MCF 10A (cell line): ENCODE measurements at regions not wholly inside any gene's neighbourhood (a gene's known extent, or its start where the extent isn't known, plus 50 kb on each side); places are given as distances from the start of the nearest gene placed in this dataset.

Experiments
- BruUV-seq: library from RNA; stranded (reverse); fragments of 400-500 nt; replicated peaks from 2 replicates; lab custom pipeline; 2021; lab: Mats Ljungman, UMichigan
- CTCF ChIA-PET: fragments of 300-600 bp; sonication (Branson Sonifier 250); formaldehyde crosslinking; extraction: SDS; loops from one replicate; lab custom pipeline; 2021; ENCODE audit warnings: antibody characterized with exemption, inconsistent platforms; lab: Yijun Ruan, JAX
- POLR2A ChIA-PET: fragments of 300-600, 350-650 bp; sonication (Branson Sonifier 250); formaldehyde crosslinking; extraction: SDS; loops from one replicate; lab custom pipeline; 2020; ENCODE audit warnings: antibody characterized with exemption, inconsistent platforms; lab: Yijun Ruan, JAX
- DNase-seq: peaks from one replicate; pipeline ENCODE4 v3.0.0-alpha.2; 2018; ENCODE audit not compliant: unreplicated experiment
- H3K27ac Mint-ChIP-seq: one replicate; pipeline ENCODE4 v1.8.0; 2022; ENCODE audit warnings: mild to moderate bottlenecking, low read depth, mixed read lengths; ENCODE audit not compliant: unreplicated experiment
- H3K27me3 Mint-ChIP-seq: one replicate; pipeline ENCODE4 v1.8.0; 2022; ENCODE audit warnings: mixed read lengths; ENCODE audit not compliant: insufficient read depth, unreplicated experiment
- H3K36me3 Mint-ChIP-seq: one replicate; pipeline ENCODE4 v1.8.0; 2022; ENCODE audit warnings: mild to moderate bottlenecking, moderate library complexity, mixed read lengths; ENCODE audit not compliant: insufficient read depth, unreplicated experiment
- H3K4me1 Mint-ChIP-seq: one replicate; pipeline ENCODE4 v1.8.0; 2022; ENCODE audit warnings: mixed read lengths; ENCODE audit not compliant: insufficient read depth, unreplicated experiment
- H3K4me3 Mint-ChIP-seq: one replicate; pipeline ENCODE4 v1.8.0; 2022; ENCODE audit warnings: mild to moderate bottlenecking, moderate library complexity, mixed read lengths; ENCODE audit not compliant: unreplicated experiment
- H3K9me3 Mint-ChIP-seq: one replicate; pipeline ENCODE4 v1.8.0; 2022; ENCODE audit warnings: mixed read lengths; ENCODE audit not compliant: unreplicated experiment
- CTCF ChIP-seq: fragments of 200-600 bp; IDR thresholded peaks from one replicate; pipeline ENCODE4 v1.8.0; 2022; ENCODE audit warnings: antibody characterized with exemption, mild to moderate bottlenecking; ENCODE audit not compliant: unreplicated experiment
- intact Hi-C: fragments of 100-400 bp; cut with micrococcal nuclease; formaldehyde crosslinking; loops from 2 replicates; pipeline ENCODE4 v1.14.1; 2022

- peaks cover 8% of the 10 kb centered on the region for H3K9me3 Mint-ChIP-seq
- no peak overlapping the region for H3K27ac Mint-ChIP-seq
- intact Hi-C loops, result no loop called here
- peaks cover under 1% of the 10 kb centered on the region for H3K4me1 Mint-ChIP-seq
- no peak overlapping the region for H3K4me3 Mint-ChIP-seq
- H3K36me3 Mint-ChIP-seq, result no peaks in the 10 kb centered on the region
- ChIA-PET CTCF (interaction anchor here (1.5 to 1.7 kb wide), 2 partner anchors 46 to 48 kb away, joined by 5 to 7 read pairs; no protein-coding TSS in a partner anchor), POLR2A (no interaction called here)
- TF ChIP-seq CTCF, result no peak
- no TSS peak for BruUV-seq
- DNase-seq, result no peak
- peaks cover 17% of the 10 kb centered on the region for H3K27me3 Mint-ChIP-seq
Observed at GRCh38 chr9:92186631-92187030, 71.4 kb upstream of the SPTLC1 start.

GRCh38 chr9:92185681-92186080 is 70.5 kb upstream of the SPTLC1 start:
- ChIA-PET POLR2A (no interaction called here), CTCF (no interaction called here)
- TF ChIP-seq CTCF, result no peak
- intact Hi-C loops, result no loop called here
- H3K4me3 Mint-ChIP-seq, result no peak overlapping the region
- H3K9me3 Mint-ChIP-seq, result peaks cover 8% of the 10 kb centered on the region
- DNase-seq, result no peak
- no TSS peak for BruUV-seq
- no peak overlapping the region for H3K27ac Mint-ChIP-seq
- no peaks in the 10 kb centered on the region for H3K36me3 Mint-ChIP-seq
- H3K27me3 Mint-ChIP-seq, result peaks cover 17% of the 10 kb centered on the region
- H3K4me1 Mint-ChIP-seq, result peaks cover 5% of the 10 kb centered on the region

- Mint-ChIP-seq H3K4me3 (no peak overlapping the region), H3K36me3 (no peaks in the 10 kb centered on the region), H3K9me3 (peaks cover 8% of the 10 kb centered on the region), H3K27me3 (peaks cover 17% of the 10 kb centered on the region), H3K27ac (no peak overlapping the region), H3K4me1 (peaks cover 5% of the 10 kb centered on the region)
- intact Hi-C loops, result no loop called here
- no peak for DNase-seq
- no peak for TF ChIP-seq CTCF
- ChIA-PET POLR2A (no interaction called here), CTCF (interaction anchor here (0.9 kb wide), 1 partner anchor 46 kb away, joined by 3 read pairs; no protein-coding TSS in a partner anchor)
- no TSS peak for BruUV-seq
Observed at GRCh38 chr9:92185096-92185495, 69.9 kb upstream of the SPTLC1 start.

- no peak for TF ChIP-seq CTCF
- Mint-ChIP-seq H3K27me3 (peaks cover 17% of the 10 kb centered on the region), H3K27ac (no peak overlapping the region), H3K4me3 (no peak overlapping the region), H3K9me3 (peaks cover 8% of the 10 kb centered on the region), H3K4me1 (peaks cover 5% of the 10 kb centered on the region), H3K36me3 (no peaks in the 10 kb centered on the region)
- CTCF ChIA-PET, result interaction anchor here (0.9 kb wide), 2 partner anchors 45 to 48 kb away, joined by 3 read pairs; no protein-coding TSS in a partner anchor
- BruUV-seq, result no TSS peak
- DNase-seq, result no peak
- POLR2A ChIA-PET, result no interaction called here
- intact Hi-C loops, result no loop called here
Observed at GRCh38 chr9:92184041-92184564, 68.9 kb upstream of the SPTLC1 start.
